HG03439 (cell line): ENCODE measurements at regions not wholly inside any gene's neighbourhood (a gene's known extent, or its start where the extent isn't known, plus 50 kb on each side); places are given as distances from the start of the nearest gene placed in this dataset.

Source experiments
- ATAC-seq: cut with Tn5 transposase; IDR thresholded peaks from one replicate; pipeline ENCODE4 v1.9.1; 2021; ENCODE audit warnings: mild to moderate bottlenecking, moderate library complexity; ENCODE audit not compliant: unreplicated experiment

GRCh38 chr21:39124681-39125251, 58.5 kb downstream of the PSMG1 start:
- no peak for ATAC-seq

DNA sequence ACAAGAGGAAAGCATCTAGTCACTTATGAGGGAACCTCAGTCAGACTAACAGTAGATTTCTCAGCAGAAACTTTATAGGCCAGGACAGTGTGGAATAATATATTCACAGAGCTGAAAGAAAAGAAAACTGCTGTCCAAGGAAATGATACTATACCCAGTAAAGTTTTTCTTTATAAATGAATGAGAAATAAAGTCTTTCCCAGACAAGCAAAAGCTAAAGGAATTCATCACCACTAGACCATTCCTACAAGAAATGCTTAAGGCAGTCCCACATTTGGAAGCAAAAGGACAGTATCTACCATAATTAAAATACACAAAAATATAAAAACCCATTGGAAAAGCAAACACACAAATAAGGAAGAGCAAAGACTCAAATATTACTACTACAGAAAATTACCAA, 59.9 kb downstream of the PSMG1 start:
- ATAC-seq: no peak

DNA sequence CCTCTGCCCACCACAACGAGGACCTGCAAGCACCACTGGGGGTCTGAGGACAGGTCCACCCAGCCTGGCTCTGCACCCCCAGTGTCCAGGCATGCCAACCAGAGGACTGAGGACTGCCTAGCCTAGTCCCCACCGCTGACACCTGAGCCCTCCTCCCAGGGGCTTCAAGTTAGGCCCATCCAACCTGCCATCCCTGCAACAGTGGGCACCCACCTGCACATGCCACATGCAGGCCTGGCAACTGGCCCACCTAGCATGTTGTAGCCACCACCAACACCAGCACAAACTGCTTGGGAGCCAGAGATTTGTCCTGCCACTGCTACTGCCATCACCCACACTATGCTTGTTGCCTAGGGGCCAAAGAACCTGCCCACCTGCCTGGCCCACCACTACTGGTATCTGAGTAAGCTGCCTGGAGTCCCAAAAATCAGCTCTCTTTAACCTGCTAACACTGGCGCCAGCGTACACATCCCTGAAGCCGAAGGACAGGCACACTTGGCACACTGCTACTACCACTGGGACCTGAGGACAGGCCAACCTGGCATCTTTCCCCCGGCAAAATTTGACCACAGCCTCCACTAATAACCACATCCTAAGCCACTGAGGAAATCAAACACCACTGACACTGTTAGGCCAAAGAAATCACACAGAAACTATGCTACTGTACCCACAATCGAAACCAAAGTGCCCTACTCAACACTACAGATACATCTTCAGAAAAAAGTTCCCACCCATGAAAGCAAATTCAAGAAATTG, 61.5 kb downstream of the PSMG1 start:
- ATAC-seq: no peak

DNA sequence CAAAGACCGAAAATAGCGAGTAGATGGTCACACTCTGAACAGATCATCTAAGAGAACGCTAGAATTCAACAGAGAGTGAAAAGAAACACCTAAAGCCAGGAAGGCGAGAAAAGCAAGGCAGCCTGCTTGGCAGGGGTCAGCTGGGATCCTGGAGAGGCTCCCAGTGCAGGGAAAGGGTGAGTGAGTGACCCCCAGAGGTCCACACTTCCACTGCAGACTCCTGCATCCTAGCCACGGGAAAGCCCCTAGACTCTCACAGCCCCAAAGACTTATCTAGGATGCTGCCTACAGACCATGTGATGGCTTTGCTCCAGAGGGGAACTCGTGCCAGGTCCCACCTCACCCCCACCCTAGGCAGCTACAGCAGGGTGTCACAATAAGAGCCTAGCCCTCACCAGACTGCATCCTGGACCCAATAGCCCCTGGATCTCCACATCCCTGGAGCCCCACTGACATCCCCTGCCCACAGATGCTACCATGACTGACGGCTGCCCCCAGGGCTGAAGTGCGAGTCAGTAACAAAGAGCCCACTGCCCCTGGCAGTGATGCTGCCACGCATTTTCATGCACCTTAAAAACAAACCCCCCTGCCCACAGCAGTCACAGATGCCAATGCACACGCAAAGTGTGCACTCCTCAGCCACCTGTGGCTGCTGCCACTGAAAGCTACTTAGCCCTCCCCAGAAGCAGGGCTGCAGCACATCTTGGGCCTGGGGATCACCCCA, 62.2 kb downstream of the PSMG1 start:
- ATAC-seq: no peak

GRCh38 chr21:39119891-39120290, 63.4 kb downstream of the PSMG1 start:
- ATAC-seq: no peak

- no peak for ATAC-seq
Measured at GRCh38 chr21:39118604-39119215, 64.5 kb downstream of the PSMG1 start.

DNA sequence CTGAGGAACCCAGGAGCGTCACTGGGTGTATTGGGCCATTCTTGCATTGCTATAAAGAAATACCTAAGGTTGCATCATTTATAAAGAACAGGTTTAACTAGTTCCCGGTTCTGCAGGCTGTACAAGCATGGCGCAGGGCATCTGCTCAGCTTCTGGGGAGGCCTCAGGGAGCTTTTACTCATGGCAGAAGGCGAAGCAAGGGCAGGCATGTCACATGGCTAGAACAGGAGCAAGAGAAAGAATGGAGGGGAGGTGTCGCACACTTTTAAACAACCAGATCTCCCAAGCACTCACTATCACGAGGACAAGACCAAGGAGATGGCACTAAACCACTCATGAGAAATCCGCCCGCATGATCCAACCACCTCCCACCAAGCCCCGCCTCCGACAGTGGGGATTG, 65.2 kb downstream of the PSMG1 start:
- no peak for ATAC-seq

- ATAC-seq: no peak
Measured at GRCh38 chr21:39117440-39117970, 65.7 kb downstream of the PSMG1 start.

DNA sequence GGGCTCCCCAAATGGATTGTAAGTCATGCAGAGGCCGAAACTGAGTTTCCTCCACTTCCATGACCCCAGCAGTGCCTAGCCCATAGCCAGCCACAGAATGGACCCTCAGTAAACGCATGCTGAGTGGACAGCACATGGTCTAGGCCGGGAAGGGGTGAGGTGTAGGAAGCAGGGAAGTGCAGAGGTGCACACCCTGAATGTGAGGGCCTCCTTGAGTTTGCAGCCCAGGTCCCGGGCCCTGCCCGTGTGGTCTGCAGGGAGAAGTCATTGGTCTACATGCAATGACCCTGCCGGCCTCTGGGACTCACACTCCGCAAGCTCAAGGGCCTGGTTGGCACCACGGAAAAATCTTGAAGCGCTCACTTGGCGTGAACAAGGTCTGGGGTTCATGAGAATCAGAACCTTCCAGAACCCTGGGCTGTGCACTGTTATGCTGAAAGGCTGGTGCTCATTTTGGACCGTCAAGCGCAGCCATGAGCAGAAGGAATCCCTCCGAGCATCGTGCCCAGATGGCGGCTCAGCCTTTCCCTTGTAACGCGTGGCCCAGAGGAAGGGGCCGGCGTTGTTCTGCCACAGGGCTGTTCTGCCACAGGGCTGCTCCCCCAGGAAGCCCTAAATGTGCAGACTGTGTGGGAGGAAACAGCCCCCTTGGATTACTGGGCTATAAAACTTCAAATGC, 66.4 kb downstream of the PSMG1 start:
- no peak for ATAC-seq

GRCh38 chr21:39115576-39116235, 67.5 kb downstream of the PSMG1 start:
- no peak for ATAC-seq

GRCh38 chr21:39114871-39115575, 68.2 kb downstream of the PSMG1 start:
- no peak for ATAC-seq

DNA sequence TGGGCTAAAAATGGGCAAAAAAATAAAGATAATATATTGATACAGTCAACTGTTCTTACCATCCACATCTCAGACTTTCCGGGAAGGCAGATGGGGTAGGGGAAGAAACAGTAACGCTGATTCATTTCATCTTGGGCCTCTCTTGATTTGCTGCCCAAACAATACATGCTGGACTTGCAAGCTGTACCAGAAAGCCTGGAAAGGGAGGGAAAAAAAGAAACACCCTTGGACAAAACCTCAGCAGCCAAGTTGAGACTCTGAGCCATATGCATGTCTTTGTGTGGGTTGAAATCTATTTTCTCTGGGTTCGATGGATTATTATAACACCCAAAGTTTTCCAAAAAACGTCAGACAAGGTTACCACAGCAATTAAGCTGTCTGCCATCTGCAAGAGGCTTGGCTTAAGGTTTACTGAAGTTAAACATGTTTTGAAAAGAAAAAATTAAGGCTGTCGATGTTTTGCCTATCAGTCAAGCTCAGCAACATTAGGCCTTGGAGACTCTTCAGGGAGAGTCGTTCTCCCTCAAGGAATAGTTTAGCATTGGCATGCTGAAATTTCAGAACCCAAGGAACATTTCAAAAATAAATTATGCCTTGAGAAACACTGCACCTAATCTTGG, 71.2 kb downstream of the PSMG1 start:
- ATAC-seq: no peak

DNA sequence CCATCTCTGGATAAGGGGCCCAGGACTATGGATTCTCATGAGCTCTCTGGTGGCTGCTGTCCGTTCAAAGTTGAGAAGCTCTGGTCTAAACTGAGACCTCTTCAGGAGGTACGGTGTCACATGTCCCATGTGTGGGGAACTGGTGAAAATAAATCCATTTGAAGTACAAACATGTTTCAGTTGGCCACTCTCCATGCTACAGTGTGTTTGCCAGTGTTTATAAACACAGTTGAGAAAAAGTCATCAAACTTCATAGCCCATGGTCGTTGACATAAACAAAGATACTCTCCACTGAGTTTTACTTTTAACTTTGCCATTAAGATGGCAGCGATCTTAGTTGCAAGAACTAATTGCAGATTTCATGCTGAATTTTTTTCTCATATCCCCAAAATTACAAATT, 72.8 kb downstream of the PSMG1 start:
- no peak for ATAC-seq

DNA sequence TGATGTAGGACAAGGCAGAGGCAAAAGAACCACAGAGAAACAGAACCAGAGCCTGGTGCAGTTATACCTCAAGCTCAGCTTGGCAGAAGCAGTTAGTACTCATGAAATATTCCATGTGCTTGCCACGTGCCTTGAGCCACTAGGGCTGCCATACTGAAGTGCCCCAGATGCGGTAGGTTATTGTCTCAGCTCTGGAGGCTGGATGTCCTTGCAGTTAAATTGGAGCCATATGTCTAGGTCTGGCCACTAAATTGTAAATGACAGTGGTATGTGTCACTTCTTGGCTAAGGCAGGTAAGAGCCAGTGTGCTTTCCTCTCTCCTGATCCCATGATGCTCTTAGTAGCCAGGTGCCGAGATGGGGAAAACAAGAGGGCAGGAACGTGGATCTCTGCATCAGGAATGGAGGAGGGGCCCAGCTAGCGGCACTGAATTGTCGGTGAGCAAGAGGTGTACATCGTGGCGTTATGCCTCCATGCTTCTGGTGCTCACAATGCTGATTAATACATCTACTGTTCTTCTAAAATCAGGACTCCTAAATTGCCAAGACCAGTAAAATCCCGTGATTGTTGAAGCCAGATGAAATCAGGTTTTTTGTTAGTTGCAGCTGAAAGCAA, 73.5 kb downstream of the PSMG1 start:
- ATAC-seq: no peak

DNA sequence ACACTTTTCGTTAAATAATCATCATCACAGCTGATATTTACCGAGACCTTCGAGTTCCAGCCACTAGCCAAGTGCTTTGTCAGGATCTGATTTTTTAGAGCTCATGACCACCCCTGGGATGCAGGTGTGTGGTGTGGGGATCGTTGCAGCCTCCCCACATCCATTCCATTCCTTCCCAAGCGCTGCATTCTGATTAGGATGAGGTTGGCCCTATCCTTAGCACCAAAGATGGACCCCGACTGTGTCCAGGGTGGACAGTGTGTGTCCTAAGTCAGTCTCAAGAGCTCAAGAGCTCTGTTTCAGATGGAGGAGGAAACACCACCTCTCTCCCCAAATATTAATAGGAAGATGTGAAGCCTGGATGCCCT, 74.1 kb downstream of the PSMG1 start:
- ATAC-seq: no peak

- ATAC-seq: no peak
Measured at GRCh38 chr21:39108291-39109162, 74.7 kb downstream of the PSMG1 start.

DNA sequence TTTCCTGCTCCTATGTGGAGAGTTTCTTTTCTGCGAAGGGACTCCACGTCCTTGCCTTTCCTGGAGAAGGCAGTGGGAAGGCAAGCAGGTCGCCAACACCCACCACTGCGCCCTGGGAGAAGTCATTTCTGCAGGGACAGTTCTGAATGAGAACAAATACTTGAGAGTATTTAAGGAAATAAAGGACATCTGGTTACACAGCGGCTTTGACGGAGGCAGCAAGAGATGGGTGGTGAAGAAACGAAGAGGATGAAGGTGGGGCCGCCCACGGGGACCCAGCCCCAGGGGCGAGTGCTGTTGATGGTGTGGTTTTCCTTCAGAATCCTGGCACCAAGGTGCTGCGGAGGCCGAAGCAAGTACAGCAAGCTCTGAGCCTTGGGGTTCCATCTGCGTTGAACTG, 75.5 kb downstream of the PSMG1 start:
- ATAC-seq: no peak

DNA sequence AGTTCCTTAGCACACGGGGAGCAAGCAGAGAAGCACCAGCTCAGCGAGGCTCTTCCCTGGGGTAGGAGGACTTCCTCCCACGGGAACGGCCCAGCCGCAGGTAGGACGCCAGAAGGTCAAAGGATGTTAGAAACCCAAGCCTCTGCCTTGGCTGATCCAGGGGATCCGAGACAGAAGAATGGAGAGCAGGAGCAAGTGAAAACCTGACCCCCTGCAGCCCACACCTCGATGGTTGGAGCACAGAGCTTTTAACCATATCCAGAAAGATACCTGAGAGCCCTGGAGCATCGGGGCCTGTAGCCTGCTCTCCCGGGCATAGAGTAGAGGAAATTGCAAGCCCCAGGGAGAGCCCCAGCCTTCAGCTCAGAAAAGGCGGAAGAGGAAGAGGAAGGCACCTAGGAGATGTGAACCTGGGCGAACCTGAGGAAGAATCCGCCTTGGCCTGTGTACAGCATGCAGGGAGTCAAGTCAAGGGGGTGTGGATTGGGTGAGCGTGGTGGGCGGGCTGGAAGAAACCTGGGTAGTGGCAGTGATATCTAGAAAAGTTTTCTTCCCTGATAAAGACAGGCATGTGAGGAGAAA, 76.3 kb downstream of the PSMG1 start:
- ATAC-seq: no peak
